Activated T-cell treated with anti-CD3 and anti-CD28 coated beads, Interleukin-2, amount 50 U/mL, for 4 hours (primary cell): ENCODE measurements at regions not wholly inside any gene's neighbourhood (a gene's known extent, or its start where the extent isn't known, plus 50 kb on each side); places are given as distances from the start of the nearest gene placed in this dataset.

Source experiments
- ATAC-seq, 2 donors: fragments of 200-7000 bp; cut with Tn5 transposase; one replicate each; pipeline ENCODE4 v1.10.0; 2021
- DNase-seq: peaks from one replicate; pipeline ENCODE4 v3.0.0-alpha.2; 2020
- H3K27me3 Mint-ChIP-seq: one replicate; pipeline ENCODE4 v1.8.0; 2021; ENCODE audit warnings: low read depth, mixed read lengths
- H3K36me3 Mint-ChIP-seq: one replicate; pipeline ENCODE4 v1.8.0; 2022; ENCODE audit warnings: mixed read lengths; ENCODE audit not compliant: insufficient read depth
- H3K4me1 Mint-ChIP-seq: one replicate; pipeline ENCODE4 v1.8.0; 2021; ENCODE audit warnings: low read depth, mixed read lengths
- H3K4me3 Mint-ChIP-seq: one replicate; pipeline ENCODE4 v1.8.0; 2021; ENCODE audit warnings: mild to moderate bottlenecking, moderate library complexity, mixed read lengths
- H3K9me3 Mint-ChIP-seq: one replicate; pipeline ENCODE4 v1.8.0; 2021; ENCODE audit warnings: mixed read lengths

DNA sequence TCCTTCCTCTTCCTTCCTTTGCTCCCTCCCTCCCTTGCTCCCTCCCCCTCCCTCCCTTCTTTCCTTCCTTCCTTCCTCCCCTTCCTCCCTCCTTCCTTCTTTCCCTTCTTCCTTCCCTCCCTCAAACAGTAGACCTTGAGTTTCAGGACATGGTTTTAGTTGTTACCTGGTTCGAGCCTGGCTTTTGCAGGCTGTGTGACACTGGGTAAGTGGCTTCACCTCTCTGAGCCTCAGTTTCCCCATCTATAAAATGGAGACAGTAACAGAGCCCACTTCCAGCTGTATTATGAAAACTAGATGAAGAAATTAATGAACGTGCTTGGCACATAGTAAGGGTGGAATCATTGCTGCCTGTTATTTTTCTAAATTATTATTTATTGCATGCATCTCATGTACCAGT, 171.0 kb upstream of the LHX5 start:
- H3K4me3 Mint-ChIP-seq = no peak overlapping the region
- H3K36me3 Mint-ChIP-seq = no peaks in the 10 kb centered on the region
- DNase-seq (no peak), ATAC-seq (no peak)
- no peaks in the 10 kb centered on the region for H3K4me1 Mint-ChIP-seq
- no peaks in the 10 kb centered on the region for H3K9me3 Mint-ChIP-seq
- peaks cover 57% of the 10 kb centered on the region for H3K27me3 Mint-ChIP-seq

DNA sequence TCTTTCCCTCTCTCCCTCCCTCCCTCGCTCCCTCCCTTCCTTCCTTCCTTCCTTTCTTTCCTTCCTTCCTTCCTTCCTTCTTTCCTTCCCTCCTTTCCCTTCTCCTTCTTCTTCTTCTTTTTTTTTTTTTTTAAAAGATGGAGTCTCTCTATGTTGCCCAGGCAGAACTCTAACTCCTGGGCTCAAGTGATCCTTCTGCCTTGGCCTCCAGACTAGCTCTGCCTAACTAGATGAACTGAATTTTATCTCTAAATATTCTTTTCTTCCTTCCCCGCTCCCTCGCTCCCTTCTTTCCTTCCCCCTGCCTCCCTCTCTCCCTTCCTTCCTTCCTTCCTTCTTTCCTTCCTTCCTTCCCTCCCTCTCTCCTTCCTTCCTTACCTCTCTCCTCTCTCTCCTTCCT, 170.5 kb upstream of the LHX5 start:
- ATAC-seq (no peak), DNase-seq (no peak)
- Mint-ChIP-seq H3K27me3 (peaks cover 54% of the 10 kb centered on the region), H3K9me3 (no peaks in the 10 kb centered on the region), H3K4me3 (no peak overlapping the region), H3K36me3 (no peaks in the 10 kb centered on the region), H3K4me1 (no peaks in the 10 kb centered on the region)

GRCh38 chr12:113641426-113642030, 169.9 kb upstream of the LHX5 start:
- Mint-ChIP-seq H3K9me3 (no peaks in the 10 kb centered on the region), H3K27me3 (peaks cover 49% of the 10 kb centered on the region), H3K4me1 (no peaks in the 10 kb centered on the region), H3K36me3 (no peaks in the 10 kb centered on the region), H3K4me3 (no peak overlapping the region)
- ATAC-seq (no peak), DNase-seq (no peak)

GRCh38 chr12:113640837-113641236, 169.2 kb upstream of the LHX5 start:
- Mint-ChIP-seq H3K36me3 (no peaks in the 10 kb centered on the region), H3K9me3 (no peaks in the 10 kb centered on the region), H3K27me3 (peaks cover 49% of the 10 kb centered on the region), H3K4me3 (no peak overlapping the region), H3K4me1 (no peaks in the 10 kb centered on the region)
- ATAC-seq (no peak), DNase-seq (no peak)

DNA sequence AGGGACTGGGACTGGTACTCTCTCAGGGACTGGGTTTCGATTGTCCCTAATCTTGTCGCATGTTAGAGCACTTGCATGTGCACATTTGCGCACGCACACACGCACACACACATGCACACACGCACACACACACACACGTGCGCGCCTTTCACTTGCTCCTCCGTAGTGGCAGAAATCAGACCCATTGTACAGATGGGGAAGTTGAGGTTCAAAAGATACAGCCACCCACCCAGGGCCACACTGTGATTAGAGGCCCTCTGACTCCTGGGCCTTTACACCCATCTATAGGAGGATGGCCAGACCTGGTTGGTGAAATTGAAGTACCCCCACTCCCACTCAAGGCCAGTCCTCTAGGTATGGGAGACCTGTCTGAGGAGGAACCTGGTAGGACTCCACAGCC, 167.8 kb upstream of the LHX5 start:
- Mint-ChIP-seq H3K36me3 (no peaks in the 10 kb centered on the region), H3K9me3 (no peaks in the 10 kb centered on the region), H3K4me3 (no peak overlapping the region), H3K27me3 (peaks cover 41% of the 10 kb centered on the region), H3K4me1 (no peaks in the 10 kb centered on the region)
- DNase-seq (no peak), ATAC-seq (no peak)

DNA sequence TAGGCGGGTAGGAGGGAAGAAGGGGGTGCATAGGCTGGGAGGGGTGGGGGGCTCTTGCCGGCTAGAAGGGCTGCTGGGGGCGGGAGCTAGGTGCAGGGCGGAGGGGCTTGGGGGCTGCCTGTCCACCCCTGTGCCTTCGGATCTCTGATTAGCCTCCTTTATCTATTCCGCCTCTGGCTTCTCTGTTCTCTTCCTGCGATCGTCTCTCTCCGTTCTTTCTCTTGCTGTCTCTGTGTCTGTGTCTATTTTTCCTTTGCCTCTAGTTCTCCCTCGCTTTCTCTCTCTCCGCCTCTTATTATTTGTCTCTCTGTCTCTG, 166.7 kb upstream of the LHX5 start:
- ATAC-seq (no peak), DNase-seq (no peak)
- Mint-ChIP-seq H3K36me3 (no peaks in the 10 kb centered on the region), H3K9me3 (no peaks in the 10 kb centered on the region), H3K4me1 (no peaks in the 10 kb centered on the region), H3K4me3 (no peak overlapping the region), H3K27me3 (peaks cover 40% of the 10 kb centered on the region)

DNA sequence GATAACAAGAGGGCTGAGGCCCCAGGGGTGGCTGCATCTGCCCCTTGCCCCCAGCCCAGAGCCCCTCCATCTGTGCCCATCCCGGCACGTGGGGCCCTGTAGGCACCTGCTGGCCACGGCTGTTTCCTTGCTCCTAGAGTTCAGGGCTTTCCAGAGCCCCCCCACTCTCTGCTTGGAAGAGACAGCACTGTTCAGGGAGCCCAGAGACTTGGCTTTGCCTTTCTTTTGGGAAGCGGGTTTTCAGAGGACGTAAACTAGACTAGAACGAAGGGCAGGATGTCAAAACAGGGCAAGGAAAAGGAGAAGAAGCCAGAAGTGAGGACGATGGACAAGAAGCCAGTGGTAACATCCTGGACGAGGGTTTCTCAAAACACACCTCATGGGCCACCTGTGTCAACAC, 163.3 kb upstream of the LHX5 start:
- no peaks in the 10 kb centered on the region for H3K36me3 Mint-ChIP-seq
- no peak overlapping the region for H3K4me3 Mint-ChIP-seq
- no peak for DNase-seq
- H3K27me3 Mint-ChIP-seq = peaks cover 29% of the 10 kb centered on the region
- no peaks in the 10 kb centered on the region for H3K4me1 Mint-ChIP-seq
- peaks cover 4% of the 10 kb centered on the region for H3K9me3 Mint-ChIP-seq
- ATAC-seq = no peak

GRCh38 chr12:113634474-113634873, 162.8 kb upstream of the LHX5 start:
- no peak for ATAC-seq
- H3K36me3 Mint-ChIP-seq = no peaks in the 10 kb centered on the region
- H3K4me3 Mint-ChIP-seq = no peak overlapping the region
- peaks cover 24% of the 10 kb centered on the region for H3K27me3 Mint-ChIP-seq
- peaks cover 4% of the 10 kb centered on the region for H3K9me3 Mint-ChIP-seq
- no peaks in the 10 kb centered on the region for H3K4me1 Mint-ChIP-seq
- DNase-seq = no peak

DNA sequence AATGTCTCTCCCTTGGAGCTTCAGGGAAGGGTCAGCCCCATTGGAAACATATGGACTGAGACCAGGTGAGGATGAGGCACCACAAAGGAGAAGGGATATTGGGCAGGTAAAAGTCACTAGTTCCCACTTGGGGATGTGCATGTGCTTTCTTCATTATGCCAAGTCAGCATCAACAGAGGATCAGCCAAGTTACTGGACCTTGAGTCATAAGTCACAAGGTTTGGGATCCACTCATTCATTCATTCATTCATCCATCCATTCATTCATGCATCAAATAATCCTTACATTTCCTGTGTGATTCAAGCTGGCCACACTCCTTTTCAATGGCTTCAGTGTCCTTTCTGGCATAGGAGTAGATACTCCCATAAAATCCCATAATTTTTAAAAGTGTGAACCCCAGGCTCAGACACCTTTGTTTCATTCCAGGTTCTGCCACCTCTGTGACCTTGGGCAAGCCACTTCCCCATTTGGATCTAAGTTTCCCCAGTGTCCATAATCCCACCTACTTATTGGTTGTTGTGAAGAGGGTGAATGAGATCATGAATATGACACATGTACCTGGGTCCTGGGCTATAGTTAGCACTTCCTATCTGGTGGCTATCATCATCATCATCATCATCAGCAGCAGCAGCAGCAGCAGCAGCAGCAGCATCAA, 162.1 kb upstream of the LHX5 start:
- Mint-ChIP-seq H3K4me1 (no peaks in the 10 kb centered on the region), H3K27me3 (peaks cover 19% of the 10 kb centered on the region), H3K4me3 (no peak overlapping the region), H3K36me3 (no peaks in the 10 kb centered on the region), H3K9me3 (peaks cover 4% of the 10 kb centered on the region)
- DNase-seq (no peak), ATAC-seq (no peak)

- no peak for DNase-seq
- H3K27me3 Mint-ChIP-seq = peaks cover 9% of the 10 kb centered on the region
- H3K4me1 Mint-ChIP-seq = no peaks in the 10 kb centered on the region
Observed at GRCh38 chr12:113630625-113631024, 159.0 kb upstream of the LHX5 start.

GRCh38 chr12:113625499-113625898, 153.8 kb upstream of the LHX5 start:
- H3K27me3 Mint-ChIP-seq = peaks cover 8% of the 10 kb centered on the region
- H3K4me1 Mint-ChIP-seq = no peaks in the 10 kb centered on the region
- no peak overlapping the region for H3K4me3 Mint-ChIP-seq
- DNase-seq = no peak
- H3K36me3 Mint-ChIP-seq = no peaks in the 10 kb centered on the region
- peaks cover 26% of the 10 kb centered on the region for H3K9me3 Mint-ChIP-seq
- no peak for ATAC-seq

More at GRCh38 chr12:113630625-113631024, 159.0 kb upstream of the LHX5 start:
- Mint-ChIP-seq H3K9me3 (peaks cover 22% of the 10 kb centered on the region), H3K36me3 (no peaks in the 10 kb centered on the region), H3K4me3 (no peak overlapping the region)
- ATAC-seq = no peak

DNA sequence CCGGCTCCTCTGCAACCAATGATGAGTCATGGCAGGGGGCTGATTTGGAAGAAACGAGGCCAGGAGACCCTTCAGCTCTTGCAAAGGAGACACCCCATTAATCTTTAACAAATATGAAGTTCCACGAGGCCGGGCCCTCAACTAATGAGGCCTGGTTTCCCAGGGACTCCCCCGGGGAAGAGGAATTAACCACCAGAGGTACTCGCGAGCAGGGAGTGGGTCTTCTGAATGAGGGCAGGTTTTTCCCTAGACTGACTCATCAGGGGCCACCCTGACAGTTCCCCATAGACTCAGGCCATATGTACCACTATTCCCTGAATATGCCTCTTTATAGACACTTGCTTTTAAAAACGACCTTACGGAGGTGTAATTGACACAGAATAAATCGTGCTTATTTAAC, 150.7 kb upstream of the LHX5 start:
- H3K9me3 Mint-ChIP-seq = peaks cover 23% of the 10 kb centered on the region
- H3K27me3 Mint-ChIP-seq = peaks cover 14% of the 10 kb centered on the region
- no peak overlapping the region for H3K4me3 Mint-ChIP-seq
- ATAC-seq = no peak
- DNase-seq = no peak
- no peaks in the 10 kb centered on the region for H3K4me1 Mint-ChIP-seq
- H3K36me3 Mint-ChIP-seq = no peaks in the 10 kb centered on the region

GRCh38 chr12:113620437-113620976, 148.8 kb upstream of the LHX5 start:
- no peak for DNase-seq
- H3K36me3 Mint-ChIP-seq = no peaks in the 10 kb centered on the region
- no peaks in the 10 kb centered on the region for H3K4me1 Mint-ChIP-seq
- peaks cover 18% of the 10 kb centered on the region for H3K27me3 Mint-ChIP-seq
- ATAC-seq = no peak
- H3K9me3 Mint-ChIP-seq = peaks cover 8% of the 10 kb centered on the region
- no peak overlapping the region for H3K4me3 Mint-ChIP-seq

DNA sequence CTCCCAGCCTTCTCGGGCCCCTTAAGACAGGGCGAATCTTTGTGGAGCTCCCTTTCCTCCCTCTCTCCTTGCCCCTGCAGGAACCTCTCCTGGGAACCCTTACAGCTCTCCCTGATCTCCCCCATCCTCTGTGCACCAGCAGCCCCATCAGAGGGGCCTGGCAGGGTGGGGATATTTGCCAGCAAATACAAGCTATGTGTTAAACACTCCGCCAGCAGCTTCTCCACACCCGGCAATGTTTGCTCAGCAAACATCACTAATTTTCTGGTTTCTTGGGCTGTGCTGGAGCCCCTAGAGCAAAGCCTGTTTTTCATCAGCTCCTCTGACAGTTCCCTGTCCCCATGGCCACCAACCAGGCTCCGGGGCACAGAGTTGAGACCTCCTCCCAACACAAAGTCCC, 147.5 kb upstream of the LHX5 start:
- Mint-ChIP-seq H3K4me1 (no peaks in the 10 kb centered on the region), H3K36me3 (no peaks in the 10 kb centered on the region), H3K27me3 (peaks cover 25% of the 10 kb centered on the region), H3K9me3 (peaks cover 3% of the 10 kb centered on the region), H3K4me3 (no peak overlapping the region)
- no peak for DNase-seq
- ATAC-seq = no peak

DNA sequence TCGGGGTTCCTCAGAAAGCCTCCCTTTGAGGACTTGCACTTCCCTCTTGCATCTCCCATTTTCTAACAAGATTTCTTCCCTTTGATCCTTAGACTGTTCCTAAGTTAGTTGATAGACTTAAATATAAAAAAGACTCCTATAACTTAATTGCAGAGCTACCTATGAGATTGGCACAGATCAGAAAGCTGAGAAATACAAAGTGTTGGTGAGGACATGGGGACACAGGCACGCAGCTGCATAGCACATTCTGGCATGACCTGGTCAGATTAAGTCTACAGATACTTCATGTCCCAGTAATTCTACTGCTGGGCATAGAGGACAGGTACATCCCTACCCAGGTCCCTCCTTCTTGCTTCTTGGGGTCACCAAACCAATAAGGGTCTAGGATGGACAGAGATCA, 141.7 kb upstream of the LHX5 start:
- Mint-ChIP-seq H3K4me3 (no peak overlapping the region), H3K27me3 (peaks cover 55% of the 10 kb centered on the region), H3K36me3 (no peaks in the 10 kb centered on the region), H3K4me1 (no peaks in the 10 kb centered on the region), H3K9me3 (peaks cover 3% of the 10 kb centered on the region)
- ATAC-seq = no peak
- no peak for DNase-seq
